ENCODE measurements at regions not wholly inside any gene's neighbourhood (a gene's known extent, or its start where the extent isn't known, plus 50 kb on each side); places are given as distances from the start of the nearest gene placed in this dataset.

DNA sequence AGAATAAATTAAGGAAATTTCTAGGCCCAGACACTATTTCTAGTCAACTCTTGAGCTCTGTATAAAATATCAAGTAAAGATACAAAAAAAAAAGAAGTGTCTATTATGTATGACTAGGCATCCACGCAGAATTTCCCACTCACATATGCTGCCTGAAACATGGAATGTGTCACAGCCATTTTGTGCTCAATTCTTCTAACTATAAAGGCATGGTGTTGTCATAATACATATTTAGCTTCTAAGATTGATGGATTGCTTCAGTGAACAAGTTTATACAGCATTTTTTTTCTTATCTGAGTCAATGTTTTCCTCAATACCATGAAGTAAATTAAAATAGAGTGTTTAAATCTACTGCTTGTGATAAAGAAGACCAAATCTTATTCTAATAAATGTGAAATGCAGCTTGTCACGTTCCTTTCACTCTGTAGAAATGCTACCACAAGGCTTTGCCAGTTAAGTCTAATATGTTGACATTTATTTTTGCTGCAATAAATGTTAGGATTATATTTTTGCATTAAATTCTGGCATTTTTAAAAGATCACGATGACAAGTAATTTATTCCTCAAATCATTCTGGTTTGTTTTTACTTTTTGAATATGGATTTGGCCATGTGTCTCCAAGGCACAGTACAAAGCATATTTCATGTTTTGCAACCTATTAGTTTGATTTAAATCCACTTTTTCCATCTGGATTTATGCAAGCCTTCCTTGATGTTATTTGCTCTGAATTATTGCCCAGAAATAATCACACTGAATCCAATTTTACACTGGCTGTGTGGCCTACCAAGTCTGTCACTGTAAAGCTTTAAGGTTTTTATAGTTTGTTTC, 1829.0 kb upstream of the PCDH7 start:
- no peak for DNase-seq

DNA sequence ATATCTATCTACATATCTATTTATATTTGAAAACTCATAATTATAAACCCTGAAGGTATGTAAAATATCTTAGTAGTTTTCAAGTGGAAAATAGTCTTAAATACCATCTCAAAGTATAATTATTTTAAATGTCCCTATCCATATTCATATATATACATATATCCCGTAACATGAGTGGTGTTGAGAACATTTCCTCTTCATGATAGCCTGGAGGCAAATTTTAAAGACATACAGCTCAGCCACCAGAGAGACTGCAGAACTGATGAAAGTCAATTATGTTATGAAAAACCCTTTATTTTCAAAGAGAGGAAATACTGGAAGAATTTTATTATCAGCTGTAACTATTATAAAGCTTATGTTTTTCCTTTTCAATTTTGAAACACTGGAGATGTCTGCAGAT, 1806.7 kb upstream of the PCDH7 start:
- DNase-seq = no peak

DNA sequence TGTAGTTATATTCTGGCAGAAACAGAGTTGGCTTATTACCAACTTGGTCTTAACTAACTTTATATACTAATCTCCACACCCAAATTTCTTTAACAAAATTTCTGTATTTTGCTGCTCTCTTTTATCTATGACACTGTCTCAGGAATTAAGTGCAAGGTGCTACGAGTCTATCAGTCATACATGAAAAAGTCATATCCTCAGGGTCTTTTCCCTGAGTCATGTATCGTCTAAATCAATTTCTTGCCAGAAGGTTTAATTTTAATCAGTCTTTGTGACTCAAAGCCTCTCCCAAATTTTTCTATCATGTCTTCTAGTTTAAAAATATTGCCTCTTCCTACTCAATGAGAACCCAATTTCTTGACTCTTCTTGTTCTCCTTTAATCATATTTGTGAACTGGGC, 1803.6 kb upstream of the PCDH7 start:
- DNase-seq = no peak

- DNase-seq = no peak
These were observed 1801.3 kb upstream of the PCDH7 start for GRCh38 chr4:28918871-28919270.

DNA sequence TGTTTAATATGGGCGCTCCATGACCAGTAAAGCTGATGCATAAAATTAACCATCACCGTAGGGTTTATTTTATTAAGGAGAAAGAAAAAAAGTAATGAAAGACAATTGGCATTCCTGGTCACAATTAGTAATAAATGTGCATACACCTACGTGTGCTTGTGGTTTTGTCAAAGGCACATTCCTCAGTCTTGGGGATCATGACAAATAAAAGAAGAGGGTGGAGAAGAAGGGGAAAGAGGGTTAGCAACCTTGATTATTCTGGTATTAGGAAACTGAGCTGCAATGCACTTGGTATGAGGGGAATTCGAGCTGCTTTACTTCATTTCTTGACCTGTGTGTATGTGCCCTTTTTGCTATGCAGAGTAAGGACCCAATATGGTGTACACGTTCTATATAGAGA, 1798.3 kb upstream of the PCDH7 start:
- no peak for DNase-seq

DNA sequence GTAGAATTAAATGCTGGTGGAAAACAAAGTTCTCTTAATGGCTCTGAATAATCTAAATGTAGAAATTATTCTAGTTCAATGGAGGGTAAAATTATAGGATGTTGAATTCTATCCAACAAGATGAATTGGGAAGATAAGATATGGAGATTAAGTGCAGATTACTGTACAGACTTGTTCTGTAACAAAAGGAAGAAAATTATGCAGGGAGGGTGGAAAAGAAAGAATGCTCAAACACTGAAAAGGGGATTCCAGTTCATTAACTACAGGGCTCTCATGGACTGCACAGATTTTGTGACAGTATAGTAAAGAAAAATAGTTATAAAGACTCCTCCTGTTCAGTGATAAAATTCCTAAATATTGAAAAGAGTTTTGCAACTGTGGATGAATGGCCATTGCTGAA, 1794.0 kb upstream of the PCDH7 start:
- no peak for DNase-seq

DNA sequence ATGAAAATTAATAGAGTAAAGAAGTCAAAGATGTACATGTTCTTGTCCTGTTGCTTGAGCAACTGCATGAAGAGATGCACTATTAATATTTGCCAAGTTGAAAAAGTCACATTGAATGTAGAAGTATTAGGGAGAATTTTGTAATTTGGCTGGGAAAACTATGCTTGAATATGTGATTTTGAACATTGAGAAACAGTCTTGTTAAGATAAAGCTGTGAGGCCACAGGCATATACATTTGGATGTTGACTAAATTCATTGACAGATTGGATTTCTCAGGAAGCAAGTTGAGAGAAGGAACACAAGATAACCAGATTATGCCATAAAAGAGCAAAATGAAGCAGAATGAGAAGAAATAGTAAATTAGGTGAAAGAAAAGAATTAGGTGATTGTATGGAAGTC, 1777.5 kb upstream of the PCDH7 start:
- DNase-seq = no peak

DNA sequence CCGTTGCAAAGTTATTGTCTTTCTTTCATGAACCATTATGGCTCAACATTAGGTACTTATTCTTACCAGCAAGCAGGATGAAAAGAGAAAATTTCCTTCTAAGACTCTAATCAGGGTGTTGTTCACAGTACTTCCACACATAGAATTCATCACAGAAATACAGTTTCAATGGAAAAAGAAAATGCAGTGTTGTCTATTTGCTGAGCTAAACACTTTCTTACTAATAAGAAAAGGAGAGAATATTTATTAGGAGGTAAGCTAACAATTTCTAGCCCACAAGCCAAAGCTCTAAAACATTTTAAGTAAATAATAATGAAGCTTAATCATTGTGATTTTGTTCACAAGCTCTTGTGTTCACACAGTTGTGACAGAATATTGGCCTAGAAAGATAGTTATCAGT, 1772.8 kb upstream of the PCDH7 start:
- DNase-seq = no peak

DNA sequence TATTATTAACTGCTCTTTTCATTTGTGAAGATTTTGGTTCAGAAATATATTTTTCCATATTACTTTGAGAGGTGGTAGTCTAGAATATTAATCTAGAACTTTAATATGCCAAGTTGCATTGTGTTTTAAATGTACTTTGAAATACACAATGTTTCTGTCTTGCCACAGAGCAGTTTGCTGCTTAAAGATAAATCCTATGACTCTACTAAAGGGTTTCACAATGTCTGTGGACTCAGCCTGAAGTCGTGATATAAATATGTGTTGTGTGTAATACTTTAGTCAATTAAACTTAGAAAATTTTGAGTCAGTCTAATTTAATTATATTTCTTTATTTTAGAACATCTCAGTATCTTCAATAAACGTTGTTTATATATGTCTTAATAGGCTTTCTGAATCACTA, 1771.7 kb upstream of the PCDH7 start:
- DNase-seq = no peak

GRCh38 chr4:28966982-28967381, 1753.2 kb upstream of the PCDH7 start:
- no peak for DNase-seq

DNA sequence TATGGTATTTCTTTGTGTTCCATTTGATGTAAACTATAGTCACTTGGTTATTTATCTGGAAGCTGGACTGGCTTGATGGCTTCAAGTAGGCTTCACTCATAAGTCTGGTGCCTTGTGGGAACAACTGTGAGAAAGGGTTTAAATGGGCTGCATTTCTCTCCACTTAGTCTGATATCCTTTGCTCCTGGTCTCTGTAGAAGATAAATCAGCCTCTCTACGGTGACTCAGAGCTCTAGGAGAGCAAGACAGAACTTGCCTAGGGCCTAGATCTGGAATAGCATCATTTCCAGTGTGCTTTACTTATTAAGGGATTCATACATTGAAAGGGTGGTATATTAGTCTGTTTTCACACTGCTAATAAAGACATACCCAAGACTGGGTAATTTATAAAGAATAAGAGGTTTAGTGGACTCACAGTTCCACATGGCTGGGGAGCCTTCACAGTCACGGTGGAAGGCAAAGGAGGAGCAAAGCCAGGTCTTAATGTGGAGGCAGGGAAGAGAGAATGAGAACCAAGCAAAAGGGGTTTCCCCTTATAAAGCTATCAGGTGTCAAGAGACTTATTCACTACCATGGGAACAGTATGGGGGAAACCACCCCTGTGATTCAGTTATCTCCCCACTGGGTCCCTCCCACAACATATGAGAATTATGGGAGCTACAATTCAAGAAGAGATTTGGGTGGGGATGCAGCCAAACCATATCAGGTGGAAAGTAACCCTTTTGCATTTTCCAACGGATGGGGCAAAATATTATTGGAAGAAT, 1746.4 kb upstream of the PCDH7 start:
- no peak for DNase-seq

GRCh38 chr4:28976369-28976768, 1743.8 kb upstream of the PCDH7 start:
- DNase-seq = no peak

- DNase-seq = no peak
These were observed 1718.0 kb upstream of the PCDH7 start for GRCh38 chr4:29002151-29002550.

- DNase-seq = no peak
These were observed 1714.3 kb upstream of the PCDH7 start for GRCh38 chr4:29005838-29006237.

GRCh38 chr4:29009908-29010307, 1710.3 kb upstream of the PCDH7 start:
- DNase-seq = no peak

GRCh38 chr4:29013341-29013740, 1706.8 kb upstream of the PCDH7 start:
- DNase-seq = no peak

GRCh38 chr4:29014555-29014954, 1705.6 kb upstream of the PCDH7 start:
- DNase-seq = no peak

GRCh38 chr4:29033703-29034102, 1686.5 kb upstream of the PCDH7 start:
- no peak for DNase-seq

GRCh38 chr4:29037501-29037900, 1682.7 kb upstream of the PCDH7 start:
- no peak for DNase-seq

- DNase-seq = no peak
These were observed 1676.8 kb upstream of the PCDH7 start for GRCh38 chr4:29043411-29043810.

DNA sequence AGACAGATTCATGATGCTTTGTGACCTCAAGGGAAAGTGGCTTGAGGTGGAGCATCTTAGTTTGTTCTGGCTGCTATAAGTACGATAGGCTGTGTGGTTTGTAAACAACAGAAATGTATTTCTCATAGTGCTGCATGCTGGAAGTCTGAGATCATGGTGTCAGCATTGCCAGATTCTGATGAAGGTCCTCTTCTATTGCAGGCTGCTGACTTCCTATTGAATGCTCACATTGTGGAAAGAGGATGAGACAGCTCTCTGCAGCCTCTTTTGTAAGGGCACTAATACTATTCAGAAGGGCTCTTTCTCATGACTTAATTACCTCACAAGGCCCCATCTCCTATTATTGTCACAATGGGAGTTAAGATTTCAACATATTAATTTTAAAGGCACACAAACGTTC, 1674.0 kb upstream of the PCDH7 start:
- no peak for DNase-seq

DNA sequence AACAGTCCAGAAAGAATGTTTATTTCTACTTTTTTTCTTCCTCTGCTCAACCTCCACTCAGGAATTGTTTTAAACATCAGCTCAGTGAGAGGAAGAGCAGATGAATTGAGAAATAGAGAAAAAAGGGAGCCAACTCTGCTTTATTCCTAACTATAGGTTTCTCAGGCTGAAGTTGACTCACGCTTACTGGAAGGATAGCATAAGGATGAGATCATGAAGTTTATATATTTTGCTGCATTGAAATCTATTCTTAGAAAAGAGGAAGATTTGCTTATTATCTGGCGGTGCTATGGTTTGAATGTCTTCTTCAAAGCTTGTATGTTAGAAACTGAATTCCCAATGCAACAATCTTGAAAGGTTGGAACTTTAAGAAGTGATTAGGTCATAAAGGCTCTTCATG, 1673.4 kb upstream of the PCDH7 start:
- no peak for DNase-seq

GRCh38 chr4:29047341-29048041, 1672.7 kb upstream of the PCDH7 start:
- no peak for DNase-seq

Measured in activated naive CD4-positive, alpha-beta T cell treated with Interleukin-2 at 50 U/mL for 16 hours (primary cell).